Right lung (tissue), 2 donors: ENCODE measurements at regions not wholly inside any gene's neighbourhood (a gene's known extent, or its start where the extent isn't known, plus 50 kb on each side); places are given as distances from the start of the nearest gene placed in this dataset.
"Not testable (repeated sequence)": the region's sequence is repeated elsewhere in the genome, so short reads cannot be mapped to it uniquely, and the experiment has no call there.

Experiments
- DNase-seq, 2 donors: peaks; one replicate each; pipeline ENCODE4 v3.0.0-alpha.2; 2013

- DNase-seq: peak; percentile 0 to 5
Observed at GRCh38 chr7:159335181-159335926, 190.7 kb upstream of the VIPR2 start.

GRCh38 chr7:159332854-159333479, 188.3 kb upstream of the VIPR2 start:
- DNase-seq: not testable (repeated sequence)

GRCh38 chr7:159331462-159331861, 186.8 kb upstream of the VIPR2 start:
- no peak for DNase-seq

DNA sequence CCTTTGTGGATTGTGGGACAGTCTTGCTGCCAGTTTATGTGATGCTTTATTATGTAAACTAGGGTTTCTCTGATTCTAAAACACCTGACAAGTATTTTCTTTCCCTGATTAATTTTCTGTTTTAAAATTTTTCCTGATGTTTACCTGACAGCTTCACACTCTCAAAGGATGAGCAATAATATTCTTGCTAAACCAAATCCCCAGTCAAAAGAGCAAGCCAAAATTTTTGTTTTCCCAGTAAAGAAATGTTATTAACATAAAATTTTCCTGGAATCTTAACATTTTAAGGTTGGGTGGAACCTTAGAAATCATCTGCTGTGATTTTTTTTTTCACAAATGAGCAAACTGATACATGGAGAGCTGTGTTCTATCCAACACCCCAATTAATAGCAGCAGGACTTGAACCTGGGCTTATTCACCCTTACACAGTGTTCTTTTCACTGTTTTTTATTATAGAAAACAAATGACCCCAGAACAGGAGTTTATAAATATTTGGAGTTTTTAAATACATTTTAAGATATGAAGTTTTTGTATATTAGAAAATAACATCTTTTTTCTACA, 185.2 kb upstream of the VIPR2 start:
- DNase-seq: no peak

DNA sequence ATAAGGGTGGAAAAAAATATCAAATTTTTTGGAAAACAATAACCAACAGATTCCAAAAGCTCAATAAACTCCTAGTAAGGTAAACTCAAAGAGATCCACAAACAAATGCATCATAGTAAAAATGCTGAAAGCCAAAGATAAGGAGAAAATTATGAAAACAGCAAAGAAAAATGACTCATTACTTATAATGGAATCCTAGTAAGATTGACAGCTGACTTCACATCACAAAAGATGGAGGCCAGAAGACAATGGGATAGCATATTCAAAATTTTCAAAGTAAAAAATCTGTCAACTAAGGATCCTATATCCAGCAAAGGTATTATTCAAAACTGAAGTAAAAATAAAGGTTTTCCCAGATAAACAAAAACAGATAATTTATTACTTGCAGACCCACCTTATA, 183.4 kb upstream of the VIPR2 start:
- DNase-seq: no peak

GRCh38 chr7:159323359-159323758, 178.7 kb upstream of the VIPR2 start:
- DNase-seq: no peak

DNA sequence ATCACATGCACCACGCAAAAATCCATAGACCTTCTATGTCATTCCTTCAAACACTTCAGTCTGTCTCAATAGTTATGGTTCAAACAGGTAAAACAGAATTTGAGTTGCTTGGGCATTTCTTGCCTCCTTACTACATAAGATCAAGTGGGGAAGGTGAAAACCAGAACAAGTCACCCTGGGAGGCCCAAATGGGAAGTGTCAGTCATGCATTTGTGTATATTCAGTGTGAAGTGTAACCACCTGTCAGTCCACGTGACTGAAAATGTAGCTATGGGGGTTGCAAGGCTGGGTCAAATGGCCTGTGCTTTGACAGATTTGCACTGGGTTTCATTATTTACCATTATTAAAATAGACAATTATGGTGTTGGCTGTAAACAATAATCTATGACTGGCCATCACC, 176.6 kb upstream of the VIPR2 start:
- DNase-seq: no peak

- no peak for DNase-seq
Observed at GRCh38 chr7:159318682-159319351, 174.2 kb upstream of the VIPR2 start.

DNA sequence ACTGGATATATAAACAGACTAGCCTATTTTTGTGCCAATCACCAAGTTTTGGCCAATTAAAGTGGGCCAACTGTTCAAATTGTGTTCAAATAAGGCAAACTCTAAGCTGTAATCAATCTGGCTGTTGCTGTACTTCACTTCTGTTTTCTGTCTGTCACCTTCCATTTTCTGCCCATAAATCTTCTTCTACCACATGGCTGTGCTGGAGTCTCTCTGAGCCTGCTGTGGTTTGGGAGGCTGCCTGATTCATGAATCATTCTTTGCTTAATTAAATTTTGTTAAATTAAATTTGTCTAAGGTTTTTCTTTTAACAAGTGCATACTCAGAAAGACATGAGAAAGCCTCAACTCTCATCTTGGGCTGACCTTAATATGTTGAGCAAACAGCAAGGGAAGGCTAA, 172.6 kb upstream of the VIPR2 start:
- no peak for DNase-seq

- DNase-seq: no peak
Observed at GRCh38 chr7:159311172-159311494, 166.5 kb upstream of the VIPR2 start.

DNA sequence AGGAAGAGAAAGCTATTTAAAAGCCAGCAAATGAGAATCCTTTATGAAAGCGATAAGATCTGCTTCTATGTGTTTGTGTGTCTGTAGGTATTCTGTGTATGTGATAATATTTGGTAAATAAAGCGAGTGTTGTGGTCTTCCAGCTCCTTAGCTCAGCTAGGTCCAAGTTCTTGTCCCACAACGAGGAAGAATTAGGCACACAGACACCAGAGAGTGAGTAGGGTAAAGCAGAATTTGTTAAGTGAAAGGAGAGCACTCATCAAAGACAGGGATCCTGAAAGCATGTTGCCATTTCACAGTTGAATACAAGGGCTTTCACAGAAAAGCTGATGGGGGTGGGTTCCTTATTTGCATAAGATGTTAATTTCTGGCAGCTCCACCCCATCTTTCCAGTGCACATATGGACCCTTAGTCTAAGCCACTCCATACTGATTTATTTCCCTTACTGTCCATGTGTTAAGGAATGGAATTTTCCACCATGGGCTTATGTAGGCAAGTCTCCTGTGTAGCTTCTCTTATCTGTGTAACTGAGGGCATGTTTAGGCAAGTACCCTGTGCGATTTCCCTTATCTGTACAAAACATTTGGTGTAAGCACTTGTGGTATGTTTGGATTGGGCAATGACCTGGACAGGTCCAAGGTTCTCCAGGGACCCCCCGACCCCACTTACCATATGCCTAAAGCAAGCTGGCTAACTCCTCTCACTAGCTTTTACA, 165.9 kb upstream of the VIPR2 start:
- no peak for DNase-seq

- not testable (repeated sequence) for DNase-seq
Observed at GRCh38 chr7:159309214-159309613, 164.5 kb upstream of the VIPR2 start.

- DNase-seq: no peak
Observed at GRCh38 chr7:159306012-159306411, 161.3 kb upstream of the VIPR2 start.

DNA sequence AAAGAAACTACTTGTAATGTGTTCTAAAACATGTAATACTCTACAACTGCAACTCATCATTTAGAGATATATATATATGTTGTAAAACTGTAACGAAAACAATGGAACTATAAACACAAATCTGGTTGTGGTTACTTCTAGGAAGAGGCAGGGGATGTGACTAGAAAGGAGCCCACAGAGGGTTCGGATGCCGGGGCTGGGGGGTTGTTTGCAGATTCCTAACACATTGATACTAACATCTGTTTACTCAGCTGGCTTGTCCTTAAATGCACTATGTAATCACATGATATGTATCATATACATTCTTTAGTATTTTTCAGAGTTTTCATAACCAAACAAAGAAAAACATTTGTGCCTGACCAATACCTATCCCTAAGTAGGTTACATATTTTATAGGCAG, 160.5 kb upstream of the VIPR2 start:
- not testable (repeated sequence) for DNase-seq

DNA sequence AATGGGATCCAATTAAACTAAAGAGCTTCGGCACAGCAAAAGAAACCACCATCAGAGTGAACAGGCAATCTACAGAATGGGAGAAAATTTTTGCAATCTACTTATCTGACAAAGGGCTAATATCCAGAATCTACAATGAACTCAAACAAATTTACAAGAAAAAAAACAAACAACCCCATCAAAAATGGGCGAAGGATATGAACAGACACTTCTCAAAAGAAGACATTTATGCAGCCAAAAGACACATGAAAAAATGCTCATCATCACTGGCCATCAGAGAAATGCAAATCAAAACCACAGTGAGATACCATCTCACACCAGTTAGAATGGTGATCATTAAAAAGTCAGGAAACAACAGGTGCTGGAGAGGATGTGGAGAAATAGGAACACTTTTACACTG, 158.8 kb upstream of the VIPR2 start:
- DNase-seq: not testable (repeated sequence)

- DNase-seq: no peak
Observed at GRCh38 chr7:159296093-159296681, 151.5 kb upstream of the VIPR2 start.

DNA sequence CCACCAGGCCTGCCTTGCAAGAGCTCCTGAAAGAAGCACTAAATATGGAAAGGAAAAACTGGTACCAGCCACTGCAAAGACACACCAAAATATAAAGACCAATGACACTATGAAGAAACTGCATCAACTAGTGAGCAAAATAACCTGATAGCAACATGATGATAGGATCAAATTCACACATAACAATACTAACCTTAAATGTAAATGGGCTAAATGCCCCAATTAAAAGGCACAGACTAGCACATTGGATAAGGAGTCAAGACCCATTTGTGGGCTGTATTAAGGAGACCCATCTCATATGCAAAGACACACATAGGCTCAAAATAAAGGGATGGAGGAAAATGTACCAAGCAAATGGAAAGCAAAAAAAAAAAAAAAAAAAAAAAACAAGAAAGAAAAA, 141.8 kb upstream of the VIPR2 start:
- DNase-seq: not testable (repeated sequence)

GRCh38 chr7:159281573-159281972, 136.9 kb upstream of the VIPR2 start:
- DNase-seq: no peak

DNA sequence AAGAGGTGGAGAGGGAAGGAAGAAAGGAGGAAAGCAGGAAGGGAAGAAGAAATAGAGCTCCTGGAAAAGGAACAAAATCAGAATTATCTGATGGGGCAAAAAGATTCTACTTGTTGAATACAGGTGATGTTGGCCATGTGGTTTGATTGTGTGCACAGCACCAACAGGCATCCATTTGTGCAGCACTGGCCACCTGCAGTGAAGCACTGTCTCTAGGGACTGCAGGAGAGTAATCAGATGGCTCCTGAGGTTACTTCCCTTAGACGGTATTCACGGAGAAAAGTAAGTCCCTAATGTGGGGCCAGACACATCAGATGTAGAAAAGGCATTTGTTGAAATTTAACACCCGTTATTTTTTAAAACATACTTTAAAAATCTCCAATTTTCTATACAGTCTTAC, 135.3 kb upstream of the VIPR2 start:
- no peak for DNase-seq

- DNase-seq: no peak
Observed at GRCh38 chr7:159272739-159273138, 128.1 kb upstream of the VIPR2 start.

DNA sequence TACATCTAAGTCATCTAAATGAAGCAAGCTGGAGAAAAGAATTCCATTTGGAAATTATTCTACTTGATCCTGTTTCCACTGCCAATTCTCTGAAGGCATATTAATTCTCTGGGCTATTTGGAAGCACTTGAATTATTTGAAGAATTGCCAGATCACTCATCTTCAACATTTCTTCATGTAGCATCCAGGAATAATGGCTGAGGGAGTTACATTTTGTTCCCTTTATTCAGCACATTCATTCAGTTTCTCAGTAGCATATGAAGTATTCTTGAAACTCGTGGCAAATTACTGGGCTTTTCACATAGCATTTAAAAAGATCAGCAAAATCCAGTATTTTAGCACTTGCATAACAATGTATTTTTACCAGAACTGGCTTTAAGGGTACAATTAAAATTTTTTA, 127.1 kb upstream of the VIPR2 start:
- DNase-seq: no peak

GRCh38 chr7:159269745-159270144, 125.1 kb upstream of the VIPR2 start:
- no peak for DNase-seq
